ENCODE measurements at regions not wholly inside any gene's neighbourhood (a gene's known extent, or its start where the extent isn't known, plus 50 kb on each side); places are given as distances from the start of the nearest gene placed in this dataset.

- in situ Hi-C loops (cut with MboI; ENCODE audit: low sequenced_read_pairs in 4 of 4), result no loop called here
- TF ChIP-seq CTCF (IDR thresholded peaks at IDR 0.05 in 4 of 5, conservative IDR thresholded peaks at IDR 0.05 in 1 of 5) (no peak), POLR2A (IDR thresholded peaks at IDR 0.05) (no peak)
- intact Hi-C loops (cut with DNase I; ENCODE audit: low total_unique reads), result no loop called here
- Histone ChIP-seq H3K27ac (no peak overlapping the region), H3K4me3 (no peak overlapping the region), H3K27me3 (no peaks in the 10 kb centered on the region), H3K36me3 (no peaks in the 10 kb centered on the region), H3K4me1 (no peaks in the 10 kb centered on the region), H3K9me3 (no peaks in the 10 kb centered on the region)
- DNase-seq, result no peak
- ATAC-seq, result no peak
These were observed 378.2 kb upstream of the GRAMD2B start for GRCh38 chr5:126044931-126045565.

- DNase-seq, result no peak
- H3K27ac ChIP-seq, result no peak overlapping the region
These were observed 376.9 kb upstream of the GRAMD2B start for GRCh38 chr5:126046318-126046717.

GRCh38 chr5:126046846-126047571 is 376.2 kb upstream of the GRAMD2B start:
- no peaks in the 10 kb centered on the region for H3K36me3 ChIP-seq
- DNase-seq (no peak), ATAC-seq (no peak)
- in situ Hi-C loops (cut with MboI; ENCODE audit: low sequenced_read_pairs in 4 of 4) (no loop called here), intact Hi-C loops (cut with DNase I; ENCODE audit: low total_unique reads) (no loop called here)
- H3K27me3 ChIP-seq, result no peaks in the 10 kb centered on the region
- no peaks in the 10 kb centered on the region for H3K9me3 ChIP-seq
- H3K4me1 ChIP-seq, result no peaks in the 10 kb centered on the region
- TF ChIP-seq CTCF (IDR thresholded peaks at IDR 0.05 in 4 of 5, conservative IDR thresholded peaks at IDR 0.05 in 1 of 5) (no peak), POLR2A (IDR thresholded peaks at IDR 0.05) (no peak)
- H3K27ac ChIP-seq, result no peak overlapping the region
- no peak overlapping the region for H3K4me3 ChIP-seq

More at GRCh38 chr5:126046318-126046717, 376.9 kb upstream of the GRAMD2B start:
- intact Hi-C loops (cut with DNase I; ENCODE audit: low total_unique reads), result no loop called here
- in situ Hi-C loops (cut with MboI; ENCODE audit: low sequenced_read_pairs in 4 of 4), result no loop called here
- no peaks in the 10 kb centered on the region for H3K36me3 ChIP-seq
- no peak overlapping the region for H3K4me3 ChIP-seq
- TF ChIP-seq POLR2A (IDR thresholded peaks at IDR 0.05) (no peak), CTCF (IDR thresholded peaks at IDR 0.05 in 4 of 5, conservative IDR thresholded peaks at IDR 0.05 in 1 of 5) (no peak)
- no peaks in the 10 kb centered on the region for H3K9me3 ChIP-seq
- ATAC-seq, result no peak
- H3K4me1 ChIP-seq, result no peaks in the 10 kb centered on the region
- no peaks in the 10 kb centered on the region for H3K27me3 ChIP-seq

GRCh38 chr5:126052120-126052519 is 371.1 kb upstream of the GRAMD2B start:
- no peak overlapping the region for H3K27ac ChIP-seq
- H3K27me3 ChIP-seq, result no peaks in the 10 kb centered on the region
- intact Hi-C loops (cut with DNase I; ENCODE audit: low total_unique reads), result no loop called here
- DNase-seq (no peak), ATAC-seq (no peak)
- H3K9me3 ChIP-seq, result no peaks in the 10 kb centered on the region
- no peak overlapping the region for H3K4me3 ChIP-seq
- no peaks in the 10 kb centered on the region for H3K36me3 ChIP-seq
- in situ Hi-C loops (cut with MboI; ENCODE audit: low sequenced_read_pairs in 4 of 4), result no loop called here
- H3K4me1 ChIP-seq, result no peaks in the 10 kb centered on the region
- TF ChIP-seq CTCF (IDR thresholded peaks at IDR 0.05 in 4 of 5, conservative IDR thresholded peaks at IDR 0.05 in 1 of 5) (no peak), POLR2A (IDR thresholded peaks at IDR 0.05) (no peak)

Data from gastrocnemius medialis (tissue), 4 donors.